Fibroblast of pulmonary artery (primary cell): ENCODE measurements at regions not wholly inside any gene's neighbourhood (a gene's known extent, or its start where the extent isn't known, plus 50 kb on each side); places are given as distances from the start of the nearest gene placed in this dataset.
"Not testable (repeated sequence)": the region's sequence is repeated elsewhere in the genome, so short reads cannot be mapped to it uniquely, and the experiment has no call there.

ENCODE experiments used
- DNase-seq: peaks from one replicate; pipeline ENCODE4 v3.0.0-alpha.2; 2010; ENCODE audit warnings: low read depth
- H3K4me3 ChIP-seq: replicated peaks from 2 replicates; pipeline ENCODE4 v1.5.1; 2011; ENCODE audit warnings: low read depth, mild to moderate bottlenecking, control low read depth, low read length, moderate library complexity
- CTCF ChIP-seq: IDR thresholded peaks from 2 replicates; pipeline ENCODE4 v1.5.1; 2011; ENCODE audit warnings: mild to moderate bottlenecking, control low read depth, low read length, inconsistent platforms; ENCODE audit errors: missing control alignments

- H3K4me3 ChIP-seq: no peak overlapping the region
- no peak for TF ChIP-seq CTCF
- no peak for DNase-seq
Observed at GRCh38 chr7:142571581-142571980, 177.7 kb upstream of the PRSS1 start.

- DNase-seq: no peak
- TF ChIP-seq CTCF: no peak
- no peak overlapping the region for H3K4me3 ChIP-seq
Observed at GRCh38 chr7:142569851-142570250, 179.4 kb upstream of the PRSS1 start.

- no peak overlapping the region for H3K4me3 ChIP-seq
- TF ChIP-seq CTCF: no peak
- DNase-seq: peak; percentile 79
Observed at GRCh38 chr7:142568435-142569097, 180.7 kb upstream of the PRSS1 start.

GRCh38 chr7:142567201-142568075, 181.8 kb upstream of the PRSS1 start:
- no peak for DNase-seq
- TF ChIP-seq CTCF: no peak

GRCh38 chr7:142566271-142566670, 183.0 kb upstream of the PRSS1 start:
- no peak for TF ChIP-seq CTCF
- DNase-seq: no peak
- H3K4me3 ChIP-seq: no peak overlapping the region

More at GRCh38 chr7:142567201-142568075, 181.8 kb upstream of the PRSS1 start:
- no peak overlapping the region for H3K4me3 ChIP-seq

GRCh38 chr7:142564125-142564524, 185.1 kb upstream of the PRSS1 start:
- H3K4me3 ChIP-seq, DNase-seq: not testable (repeated sequence)

- H3K4me3 ChIP-seq: no peak overlapping the region
- TF ChIP-seq CTCF: no peak
- DNase-seq: no peak
Observed at GRCh38 chr7:142563470-142563869, 185.8 kb upstream of the PRSS1 start.
